GM10248 (cell line): ENCODE measurements at regions not wholly inside any gene's neighbourhood (a gene's known extent, or its start where the extent isn't known, plus 50 kb on each side); places are given as distances from the start of the nearest gene placed in this dataset.

Source experiments
- CTCF ChIA-PET: fragments of 300-600 bp; sonication (Branson Sonifier 250); formaldehyde crosslinking; extraction: SDS; loops from one replicate; lab custom pipeline; 2021; ENCODE audit warnings: antibody characterized with exemption; lab: Yijun Ruan, JAX
- POLR2A ChIA-PET: fragments of 350-650 bp; sonication (Branson Sonifier 250); formaldehyde crosslinking; extraction: SDS; loops from one replicate; lab custom pipeline; 2020; ENCODE audit warnings: antibody characterized with exemption; lab: Yijun Ruan, JAX
- DNase-seq: peaks from one replicate; pipeline ENCODE4 v3.0.0; 2012; ENCODE audit errors: extremely low spot score
- TF ChIP-seq, protein P1 (sequence below): IDR thresholded peaks from 2 replicates; pipeline ENCODE4 v1.5.1; 2012; ENCODE audit warnings: mild to moderate bottlenecking, low read depth; ENCODE audit errors: extremely low read depth, missing control alignments, control extremely low read depth

DNA sequence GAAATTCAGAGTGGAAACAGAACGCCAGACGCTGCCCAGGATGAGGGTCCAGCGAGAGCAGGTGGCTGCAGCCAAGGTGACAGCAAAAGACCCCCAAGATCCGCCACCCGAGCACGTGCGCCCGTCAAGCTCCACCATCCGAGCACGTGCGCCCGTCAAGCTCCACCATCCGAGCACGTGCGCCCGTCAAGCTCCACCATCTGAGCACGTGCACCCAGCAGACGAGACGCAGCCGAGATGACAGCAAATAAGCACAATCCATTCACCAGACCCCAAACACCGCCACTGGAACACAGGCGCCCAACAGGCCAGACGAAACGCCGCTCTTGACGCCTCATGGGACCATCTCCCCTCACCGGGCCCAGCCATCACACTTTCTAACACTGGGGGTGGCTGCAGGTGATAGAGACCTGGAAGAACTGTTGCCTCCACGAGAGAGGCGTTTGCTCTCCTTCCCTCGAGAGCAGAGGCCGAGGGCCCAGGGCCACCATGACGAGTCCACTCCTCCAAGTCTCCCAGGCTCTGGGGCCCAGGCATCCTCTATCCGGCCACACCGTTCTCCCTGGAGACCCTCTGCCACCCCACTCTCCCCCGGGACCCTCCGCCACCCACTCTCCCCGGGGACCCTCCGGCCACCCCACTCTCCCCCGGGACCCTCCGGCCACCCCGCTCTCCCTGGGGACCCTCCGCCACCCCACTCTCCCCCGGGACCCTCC, 62.1 kb upstream of the GALNT9 start:
- TF ChIP-seq, protein P1, sequence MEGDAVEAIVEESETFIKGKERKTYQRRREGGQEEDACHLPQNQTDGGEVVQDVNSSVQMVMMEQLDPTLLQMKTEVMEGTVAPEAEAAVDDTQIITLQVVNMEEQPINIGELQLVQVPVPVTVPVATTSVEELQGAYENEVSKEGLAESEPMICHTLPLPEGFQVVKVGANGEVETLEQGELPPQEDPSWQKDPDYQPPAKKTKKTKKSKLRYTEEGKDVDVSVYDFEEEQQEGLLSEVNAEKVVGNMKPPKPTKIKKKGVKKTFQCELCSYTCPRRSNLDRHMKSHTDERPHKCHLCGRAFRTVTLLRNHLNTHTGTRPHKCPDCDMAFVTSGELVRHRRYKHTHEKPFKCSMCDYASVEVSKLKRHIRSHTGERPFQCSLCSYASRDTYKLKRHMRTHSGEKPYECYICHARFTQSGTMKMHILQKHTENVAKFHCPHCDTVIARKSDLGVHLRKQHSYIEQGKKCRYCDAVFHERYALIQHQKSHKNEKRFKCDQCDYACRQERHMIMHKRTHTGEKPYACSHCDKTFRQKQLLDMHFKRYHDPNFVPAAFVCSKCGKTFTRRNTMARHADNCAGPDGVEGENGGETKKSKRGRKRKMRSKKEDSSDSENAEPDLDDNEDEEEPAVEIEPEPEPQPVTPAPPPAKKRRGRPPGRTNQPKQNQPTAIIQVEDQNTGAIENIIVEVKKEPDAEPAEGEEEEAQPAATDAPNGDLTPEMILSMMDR = no peak
- CTCF ChIA-PET = no interaction called here
- DNase-seq = no peak
- POLR2A ChIA-PET = no interaction called here

- POLR2A ChIA-PET = no interaction called here
- DNase-seq = no peak
- CTCF ChIA-PET = no interaction called here
- TF ChIP-seq, protein P1 = no peak
Measured at GRCh38 chr12:132390287-132391076, 61.1 kb upstream of the GALNT9 start.

- DNase-seq = no peak
- TF ChIP-seq, protein P1 = no peak
- POLR2A ChIA-PET = no interaction called here
- CTCF ChIA-PET = no interaction called here
Measured at GRCh38 chr12:132389526-132390286, 60.3 kb upstream of the GALNT9 start.

DNA sequence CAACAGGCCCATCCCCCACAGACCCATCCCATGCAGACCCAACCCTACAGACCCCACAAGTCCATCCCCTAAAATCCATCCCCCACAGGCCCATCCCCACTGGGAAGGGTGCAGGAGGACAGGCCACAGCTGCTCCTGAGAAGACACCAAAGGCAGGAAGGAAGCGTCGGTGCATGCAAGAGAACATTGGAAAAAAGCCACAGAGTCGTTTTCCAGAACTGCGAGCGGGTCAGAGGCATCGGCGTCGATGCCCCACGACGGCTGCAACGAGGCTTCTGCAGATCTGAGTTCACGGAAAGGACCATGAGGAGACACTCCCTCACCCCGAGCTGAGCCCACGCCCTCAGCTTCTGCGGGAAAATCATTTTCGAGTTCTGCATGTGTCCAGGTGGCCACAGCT, 59.6 kb upstream of the GALNT9 start:
- ChIA-PET CTCF (no interaction called here), POLR2A (no interaction called here)
- TF ChIP-seq, protein P1 = no peak
- DNase-seq = no peak

- TF ChIP-seq, protein P1 = no peak
- POLR2A ChIA-PET = no interaction called here
- CTCF ChIA-PET = no interaction called here
- DNase-seq = no peak
Measured at GRCh38 chr12:132388379-132389015, 59.1 kb upstream of the GALNT9 start.

DNA sequence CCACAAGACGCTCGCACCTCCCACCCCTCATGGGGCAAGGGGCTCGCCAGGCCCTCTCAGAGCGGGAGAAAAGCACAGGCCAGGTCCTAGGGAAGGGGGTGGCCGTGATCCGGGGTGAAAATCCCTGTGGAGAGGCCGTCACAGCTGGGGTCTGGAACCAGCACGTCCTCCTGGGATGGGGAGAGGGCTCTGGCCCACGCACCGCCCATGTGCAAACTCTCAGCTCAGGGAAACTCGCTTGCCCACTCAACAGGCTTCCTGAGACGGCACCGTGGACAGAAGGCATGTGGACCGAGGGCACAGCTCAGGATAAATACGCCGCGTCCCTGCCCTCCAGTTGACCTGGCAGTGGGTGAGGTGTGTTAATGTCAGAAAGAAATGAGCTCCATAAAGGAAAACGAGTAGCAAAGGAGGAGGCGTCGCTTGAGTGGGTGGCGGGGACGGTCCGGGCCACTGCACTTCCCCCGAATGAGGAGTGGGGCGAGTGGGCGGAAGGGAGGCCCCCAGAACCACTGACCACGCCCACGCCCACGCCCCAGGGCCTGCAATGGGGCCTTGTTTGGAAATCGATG, 57.6 kb upstream of the GALNT9 start:
- no peak for DNase-seq
- CTCF ChIA-PET = no interaction called here
- POLR2A ChIA-PET = no interaction called here
- TF ChIP-seq, protein P1 = no peak
